ENCODE measurements at regions not wholly inside any gene's neighbourhood (a gene's known extent, or its start where the extent isn't known, plus 50 kb on each side); places are given as distances from the start of the nearest gene placed in this dataset.

DNA sequence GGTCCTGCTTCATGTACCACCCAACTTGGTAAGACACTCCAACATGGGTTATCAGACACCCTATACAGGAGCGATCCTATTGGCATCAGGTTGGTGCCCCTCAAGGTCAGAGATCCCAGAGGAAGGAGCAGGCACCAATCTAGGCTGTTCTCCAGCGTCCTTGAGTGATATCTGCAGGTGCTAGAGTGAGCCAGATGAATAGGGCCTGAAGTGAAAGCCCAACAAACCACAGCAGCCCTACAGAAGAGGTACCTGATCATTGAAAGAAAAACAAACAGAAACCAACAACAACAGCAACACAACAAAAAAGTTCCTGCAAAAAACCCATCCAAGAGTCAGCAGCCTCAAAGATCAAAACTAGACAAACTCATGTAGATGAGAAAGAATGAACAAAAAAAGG, 584.8 kb downstream of the HINT1 start:
- Histone ChIP-seq H3K4me3 (ENCODE audit: low read depth, low read length) (no peak overlapping the region), H2BK120ac (ENCODE audit: insufficient read depth, low read length, poor library complexity) (no peak overlapping the region), H3K4me2 (ENCODE audit: low read length) (no peak overlapping the region), H3K27ac (ENCODE audit: low read depth, low read length) (no peak overlapping the region), H3K79me1 (ENCODE audit: low read length) (no peaks in the 10 kb centered on the region), H3K23ac (ENCODE audit: low read length) (no peak overlapping the region), H4K91ac (ENCODE audit: low read depth, low read length) (no peak overlapping the region), H4K12ac (ENCODE audit: low read depth, low read length) (no peak overlapping the region), H3K4ac (ENCODE audit: low read depth, low read length) (no peak overlapping the region), H2AK5ac (ENCODE audit: low read length) (no peak overlapping the region), H3K27me3 (ENCODE audit: insufficient read depth, low read length) (no peaks in the 10 kb centered on the region), H3K9me3 (ENCODE audit: insufficient read depth, low read depth, low read length) (no peaks in the 10 kb centered on the region), H2BK12ac (ENCODE audit: low read length) (no peak overlapping the region), H4K8ac (ENCODE audit: low read depth, low read length) (no peak overlapping the region), H3K4me1 (ENCODE audit: control insufficient read depth in 1 of 2, insufficient read depth in 2 of 2, low read length in 2 of 2) (no peaks in the 10 kb centered on the region), H3K18ac (ENCODE audit: low read length) (no peak overlapping the region), H2BK5ac (ENCODE audit: low read depth, low read length, poor library complexity) (no peak overlapping the region), H3K79me2 (ENCODE audit: control insufficient read depth, insufficient read depth, low read length, poor library complexity) (no peaks in the 10 kb centered on the region), H3K14ac (ENCODE audit: low read length) (no peak overlapping the region), H2AFZ (ENCODE audit: insufficient read depth, low read length, poor library complexity) (no peak overlapping the region), H3K9ac (ENCODE audit: low read length) (no peak overlapping the region), H3K36me3 (ENCODE audit: control insufficient read depth in 1 of 2, insufficient read depth in 2 of 2, low read length in 2 of 2) (no peaks in the 10 kb centered on the region)
- WGBS (ENCODE audit: extremely low coverage, insufficient coverage, insufficient read length): no CpG with 5 or more reads among the region's 2 CpGs
- DNase-seq: no peak

DNA sequence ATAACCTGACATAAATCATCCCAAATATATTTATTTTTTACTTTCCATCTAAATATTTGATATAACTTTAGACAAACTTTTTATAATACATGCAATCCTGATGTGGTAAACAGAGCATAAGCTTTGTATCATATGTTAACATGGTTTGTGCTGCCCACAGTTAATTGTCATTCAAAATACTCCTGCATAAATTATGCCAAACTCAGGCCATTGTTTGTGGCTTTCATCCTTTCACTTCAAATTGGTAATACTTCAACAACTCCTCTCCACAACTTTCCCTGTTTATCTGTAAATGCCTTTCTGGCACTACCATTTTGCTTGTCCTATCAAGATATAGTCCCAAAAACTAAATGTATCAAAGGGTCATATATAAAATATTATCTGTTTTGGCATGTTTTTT, 586.7 kb downstream of the HINT1 start:
- no peak overlapping the region for H3K4ac ChIP-seq (ENCODE audit: low read depth, low read length)
- no peak overlapping the region for H2AK5ac ChIP-seq (ENCODE audit: low read length)
- no peak overlapping the region for H4K91ac ChIP-seq (ENCODE audit: low read depth, low read length)
- no peaks in the 10 kb centered on the region for H3K79me2 ChIP-seq (ENCODE audit: control insufficient read depth, insufficient read depth, low read length, poor library complexity)
- H3K36me3 ChIP-seq (ENCODE audit: control insufficient read depth in 1 of 2, insufficient read depth in 2 of 2, low read length in 2 of 2): no peaks in the 10 kb centered on the region
- no peak overlapping the region for H2BK5ac ChIP-seq (ENCODE audit: low read depth, low read length, poor library complexity)
- no peak overlapping the region for H3K4me2 ChIP-seq (ENCODE audit: low read length)
- H3K27ac ChIP-seq (ENCODE audit: low read depth, low read length): no peak overlapping the region
- H3K9me3 ChIP-seq (ENCODE audit: insufficient read depth, low read depth, low read length): no peaks in the 10 kb centered on the region
- H2AFZ ChIP-seq (ENCODE audit: insufficient read depth, low read length, poor library complexity): no peak overlapping the region
- no peak overlapping the region for H4K12ac ChIP-seq (ENCODE audit: low read depth, low read length)
- H3K4me3 ChIP-seq (ENCODE audit: low read depth, low read length): no peak overlapping the region
- no peak overlapping the region for H3K9ac ChIP-seq (ENCODE audit: low read length)
- H3K27me3 ChIP-seq (ENCODE audit: insufficient read depth, low read length): no peaks in the 10 kb centered on the region
- H3K4me1 ChIP-seq (ENCODE audit: control insufficient read depth in 1 of 2, insufficient read depth in 2 of 2, low read length in 2 of 2): no peaks in the 10 kb centered on the region
- H2BK12ac ChIP-seq (ENCODE audit: low read length): no peak overlapping the region
- H3K18ac ChIP-seq (ENCODE audit: low read length): no peak overlapping the region
- no peak overlapping the region for H2BK120ac ChIP-seq (ENCODE audit: insufficient read depth, low read length, poor library complexity)
- no peak overlapping the region for H3K14ac ChIP-seq (ENCODE audit: low read length)
- H3K23ac ChIP-seq (ENCODE audit: low read length): no peak overlapping the region
- DNase-seq: no peak
- no peaks in the 10 kb centered on the region for H3K79me1 ChIP-seq (ENCODE audit: low read length)
- H4K8ac ChIP-seq (ENCODE audit: low read depth, low read length): no peak overlapping the region

DNA sequence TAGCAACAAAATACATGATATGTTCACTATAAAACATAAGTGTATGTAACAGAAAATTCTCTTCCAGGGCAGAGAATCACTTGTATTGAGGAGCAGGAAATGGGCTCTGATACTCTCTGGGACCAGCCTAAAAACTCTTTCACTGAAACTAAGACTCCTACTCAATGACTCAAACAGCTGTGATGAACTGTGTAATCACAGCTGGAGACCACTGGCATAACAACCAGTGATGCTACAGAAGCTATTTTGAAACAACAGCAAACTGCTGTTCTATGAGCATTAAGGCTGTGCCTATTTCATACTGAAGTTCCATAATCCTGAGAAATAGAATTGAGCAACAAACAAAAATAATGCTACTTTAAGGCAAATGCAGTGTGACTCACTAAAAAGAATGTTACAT, 594.0 kb downstream of the HINT1 start:
- Histone ChIP-seq H3K79me1 (ENCODE audit: low read length) (no peaks in the 10 kb centered on the region), H3K4me3 (ENCODE audit: low read depth, low read length) (no peak overlapping the region), H2AFZ (ENCODE audit: insufficient read depth, low read length, poor library complexity) (no peak overlapping the region), H3K79me2 (ENCODE audit: control insufficient read depth, insufficient read depth, low read length, poor library complexity) (no peaks in the 10 kb centered on the region), H3K27me3 (ENCODE audit: insufficient read depth, low read length) (no peaks in the 10 kb centered on the region), H3K14ac (ENCODE audit: low read length) (no peak overlapping the region), H3K9me3 (ENCODE audit: insufficient read depth, low read depth, low read length) (no peaks in the 10 kb centered on the region), H4K12ac (ENCODE audit: low read depth, low read length) (no peak overlapping the region), H4K91ac (ENCODE audit: low read depth, low read length) (no peak overlapping the region), H4K8ac (ENCODE audit: low read depth, low read length) (no peak overlapping the region), H3K27ac (ENCODE audit: low read depth, low read length) (no peak overlapping the region), H3K4me1 (ENCODE audit: control insufficient read depth in 1 of 2, insufficient read depth in 2 of 2, low read length in 2 of 2) (no peaks in the 10 kb centered on the region), H2AK5ac (ENCODE audit: low read length) (no peak overlapping the region), H3K18ac (ENCODE audit: low read length) (no peak overlapping the region), H3K9ac (ENCODE audit: low read length) (no peak overlapping the region), H3K36me3 (ENCODE audit: control insufficient read depth in 1 of 2, insufficient read depth in 2 of 2, low read length in 2 of 2) (no peaks in the 10 kb centered on the region), H3K23ac (ENCODE audit: low read length) (no peak overlapping the region), H3K4ac (ENCODE audit: low read depth, low read length) (no peak overlapping the region), H2BK5ac (ENCODE audit: low read depth, low read length, poor library complexity) (no peak overlapping the region), H2BK12ac (ENCODE audit: low read length) (no peak overlapping the region), H3K4me2 (ENCODE audit: low read length) (no peak overlapping the region), H2BK120ac (ENCODE audit: insufficient read depth, low read length, poor library complexity) (no peak overlapping the region)
- DNase-seq: peak in 1 of 2 donors; percentile 2

DNA sequence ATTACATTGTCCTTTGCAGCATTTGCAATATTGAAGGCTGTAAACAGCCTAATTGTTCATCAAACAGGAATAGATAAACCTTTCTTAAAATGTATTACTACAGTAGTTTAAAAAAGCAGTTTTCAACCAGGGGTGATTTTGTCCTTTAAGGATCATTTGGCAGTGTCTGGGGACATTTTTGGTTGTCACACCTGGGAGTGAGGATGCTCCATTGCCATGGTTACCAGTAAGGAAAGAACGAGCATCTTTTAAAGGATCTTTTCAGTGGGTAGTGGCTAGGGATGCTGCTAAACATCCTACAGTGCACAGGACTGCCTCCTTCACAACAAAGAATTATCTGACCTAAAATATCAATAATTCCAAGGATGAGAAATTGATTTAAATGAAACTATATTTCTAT, 596.3 kb downstream of the HINT1 start:
- Histone ChIP-seq H3K79me1 (ENCODE audit: low read length) (no peaks in the 10 kb centered on the region), H3K23ac (ENCODE audit: low read length) (no peak overlapping the region), H2BK5ac (ENCODE audit: low read depth, low read length, poor library complexity) (no peak overlapping the region), H3K14ac (ENCODE audit: low read length) (no peak overlapping the region), H3K27me3 (ENCODE audit: insufficient read depth, low read length) (no peaks in the 10 kb centered on the region), H2BK12ac (ENCODE audit: low read length) (no peak overlapping the region), H3K9ac (ENCODE audit: low read length) (no peak overlapping the region), H3K4me2 (ENCODE audit: low read length) (no peak overlapping the region), H3K4ac (ENCODE audit: low read depth, low read length) (no peak overlapping the region), H3K4me3 (ENCODE audit: low read depth, low read length) (no peak overlapping the region), H3K9me3 (ENCODE audit: insufficient read depth, low read depth, low read length) (no peaks in the 10 kb centered on the region), H4K8ac (ENCODE audit: low read depth, low read length) (no peak overlapping the region), H4K12ac (ENCODE audit: low read depth, low read length) (no peak overlapping the region), H3K36me3 (ENCODE audit: control insufficient read depth in 1 of 2, insufficient read depth in 2 of 2, low read length in 2 of 2) (no peaks in the 10 kb centered on the region), H4K91ac (ENCODE audit: low read depth, low read length) (no peak overlapping the region), H3K4me1 (ENCODE audit: control insufficient read depth in 1 of 2, insufficient read depth in 2 of 2, low read length in 2 of 2) (no peaks in the 10 kb centered on the region), H3K79me2 (ENCODE audit: control insufficient read depth, insufficient read depth, low read length, poor library complexity) (no peaks in the 10 kb centered on the region), H3K27ac (ENCODE audit: low read depth, low read length) (no peak overlapping the region), H2AK5ac (ENCODE audit: low read length) (no peak overlapping the region), H3K18ac (ENCODE audit: low read length) (no peak overlapping the region), H2AFZ (ENCODE audit: insufficient read depth, low read length, poor library complexity) (no peak overlapping the region), H2BK120ac (ENCODE audit: insufficient read depth, low read length, poor library complexity) (no peak overlapping the region)
- WGBS (ENCODE audit: extremely low coverage, insufficient coverage, insufficient read length): no CpG with 5 or more reads among the region's 1 CpG
- DNase-seq: no peak

DNA sequence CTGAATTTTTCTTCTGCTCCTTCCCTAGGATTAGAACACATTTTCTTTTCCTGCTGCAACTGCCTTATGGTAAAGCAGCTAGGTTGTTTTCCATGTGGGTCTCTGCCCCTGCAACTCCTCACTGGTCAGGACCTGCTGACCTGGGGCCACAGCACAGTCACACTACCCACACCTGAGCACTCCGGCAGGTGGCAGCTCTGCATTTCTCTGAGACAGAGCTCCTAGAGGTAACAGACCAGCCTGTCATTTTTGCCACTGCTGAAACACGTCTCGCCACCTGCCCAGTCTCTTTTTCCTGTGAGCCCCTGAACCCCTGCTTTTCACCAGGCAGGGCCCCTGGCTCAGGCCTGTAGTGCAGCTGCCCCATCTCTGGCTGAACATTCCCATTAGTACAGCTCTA, 609.6 kb downstream of the HINT1 start:
- H3K23ac ChIP-seq (ENCODE audit: low read length): no peak overlapping the region
- no peak overlapping the region for H2AK5ac ChIP-seq (ENCODE audit: low read length)
- no peaks in the 10 kb centered on the region for H3K79me1 ChIP-seq (ENCODE audit: low read length)
- H2AFZ ChIP-seq (ENCODE audit: insufficient read depth, low read length, poor library complexity): no peak overlapping the region
- H3K36me3 ChIP-seq (ENCODE audit: control insufficient read depth in 1 of 2, insufficient read depth in 2 of 2, low read length in 2 of 2): no peaks in the 10 kb centered on the region
- no peak overlapping the region for H2BK12ac ChIP-seq (ENCODE audit: low read length)
- H3K9ac ChIP-seq (ENCODE audit: low read length): no peak overlapping the region
- no peak overlapping the region for H4K12ac ChIP-seq (ENCODE audit: low read depth, low read length)
- no peak overlapping the region for H3K4me3 ChIP-seq (ENCODE audit: low read depth, low read length)
- no peak overlapping the region for H2BK5ac ChIP-seq (ENCODE audit: low read depth, low read length, poor library complexity)
- H3K18ac ChIP-seq (ENCODE audit: low read length): no peak overlapping the region
- WGBS (ENCODE audit: extremely low coverage, insufficient coverage, insufficient read length): no CpG with 5 or more reads among the region's 3 CpGs
- H2BK120ac ChIP-seq (ENCODE audit: insufficient read depth, low read length, poor library complexity): no peak overlapping the region
- H4K91ac ChIP-seq (ENCODE audit: low read depth, low read length): no peak overlapping the region
- no peaks in the 10 kb centered on the region for H3K9me3 ChIP-seq (ENCODE audit: insufficient read depth, low read depth, low read length)
- no peak overlapping the region for H3K4me2 ChIP-seq (ENCODE audit: low read length)
- H4K8ac ChIP-seq (ENCODE audit: low read depth, low read length): no peak overlapping the region
- H3K79me2 ChIP-seq (ENCODE audit: control insufficient read depth, insufficient read depth, low read length, poor library complexity): no peaks in the 10 kb centered on the region
- no peaks in the 10 kb centered on the region for H3K27me3 ChIP-seq (ENCODE audit: insufficient read depth, low read length)
- H3K4me1 ChIP-seq (ENCODE audit: control insufficient read depth in 1 of 2, insufficient read depth in 2 of 2, low read length in 2 of 2): no peaks in the 10 kb centered on the region
- H3K27ac ChIP-seq (ENCODE audit: low read depth, low read length): no peak overlapping the region
- DNase-seq: no peak
- H3K14ac ChIP-seq (ENCODE audit: low read length): no peak overlapping the region
- no peak overlapping the region for H3K4ac ChIP-seq (ENCODE audit: low read depth, low read length)

Measured in trophoblast cell (in vitro differentiated cells and primary cell).